CD4-positive, CD25-positive, alpha-beta regulatory T cell (primary cell): ENCODE measurements at regions not wholly inside any gene's neighbourhood (a gene's known extent, or its start where the extent isn't known, plus 50 kb on each side); places are given as distances from the start of the nearest gene placed in this dataset.

Experiments used
- ATAC-seq, 2 donors: fragments of 150-1000 bp; cut with Tn5 transposase; one replicate each; pipeline ENCODE4 v1.10.0; 2021; ENCODE audit warnings: low read depth in 2 of 2, moderate number of reproducible peaks in 2 of 2, moderate library complexity in 1 of 2
- DNase-seq, 3 donors: peaks; one replicate each; pipeline versions ENCODE4 v3.0.0 to v3.0.0-alpha.2; 2012 to 2022; ENCODE audit warnings: mixed read lengths in 1 of 3
- H3K27ac ChIP-seq: one replicate; pipeline ENCODE4 v1.7.0; 2013; ENCODE audit warnings: mild to moderate bottlenecking, low read length; ENCODE audit not compliant: insufficient read depth, poor library complexity, severe bottlenecking
- H3K27me3 ChIP-seq: one replicate; pipeline ENCODE4 v1.7.0; 2013; ENCODE audit warnings: low read length; ENCODE audit not compliant: control insufficient read depth, insufficient read depth
- H3K36me3 ChIP-seq: one replicate; pipeline ENCODE4 v1.7.0; 2013; ENCODE audit warnings: mild to moderate bottlenecking, low read length, moderate library complexity; ENCODE audit not compliant: control insufficient read depth, insufficient read depth
- H3K4me1 ChIP-seq: 2 replicates; pipeline ENCODE4 v1.7.0; 2013; ENCODE audit warnings: mild to moderate bottlenecking, low read length; ENCODE audit not compliant: insufficient read depth, control insufficient read depth, poor library complexity, severe bottlenecking
- H3K4me3 ChIP-seq: one replicate; pipeline ENCODE4 v1.7.0; 2013; ENCODE audit warnings: low read depth, mild to moderate bottlenecking, low read length, moderate library complexity
- H3K9me3 ChIP-seq, 2 experiments: 1 replicate in 1 of 2; 2 replicates in 1 of 2; pipeline ENCODE4 v1.7.0; 2013; ENCODE audit warnings: low read length in 2 of 2, mild to moderate bottlenecking in 1 of 2, moderate library complexity in 1 of 2; ENCODE audit not compliant: control insufficient read depth in 2 of 2
- H3K27ac Mint-ChIP-seq, 3 donors: one replicate each; pipeline ENCODE4 v1.8.0; 2020 to 2022; ENCODE audit warnings: mild to moderate bottlenecking in 3 of 3, mixed read lengths in 3 of 3, moderate library complexity in 2 of 3
- H3K27me3 Mint-ChIP-seq: one replicate; pipeline ENCODE4 v1.8.0; 2022; ENCODE audit warnings: mild to moderate bottlenecking, mixed read lengths
- H3K36me3 Mint-ChIP-seq: one replicate; pipeline ENCODE4 v1.8.0; 2020; ENCODE audit warnings: mixed read lengths
- H3K4me1 Mint-ChIP-seq, 4 donors: one replicate each; pipeline ENCODE4 v1.8.0; 2020 to 2022; ENCODE audit warnings: mixed read lengths in 4 of 4, mild to moderate bottlenecking in 1 of 4
- H3K4me3 Mint-ChIP-seq, 4 donors: one replicate each; pipeline ENCODE4 v1.8.0; 2020 to 2022; ENCODE audit warnings: mild to moderate bottlenecking in 4 of 4, mixed read lengths in 4 of 4, moderate library complexity in 3 of 4
- H3K9me3 Mint-ChIP-seq, 7 donors: one replicate each; pipeline ENCODE4 v1.8.0; 2020 to 2022; ENCODE audit warnings: mixed read lengths in 7 of 7, mild to moderate bottlenecking in 3 of 7, moderate library complexity in 2 of 7

DNA sequence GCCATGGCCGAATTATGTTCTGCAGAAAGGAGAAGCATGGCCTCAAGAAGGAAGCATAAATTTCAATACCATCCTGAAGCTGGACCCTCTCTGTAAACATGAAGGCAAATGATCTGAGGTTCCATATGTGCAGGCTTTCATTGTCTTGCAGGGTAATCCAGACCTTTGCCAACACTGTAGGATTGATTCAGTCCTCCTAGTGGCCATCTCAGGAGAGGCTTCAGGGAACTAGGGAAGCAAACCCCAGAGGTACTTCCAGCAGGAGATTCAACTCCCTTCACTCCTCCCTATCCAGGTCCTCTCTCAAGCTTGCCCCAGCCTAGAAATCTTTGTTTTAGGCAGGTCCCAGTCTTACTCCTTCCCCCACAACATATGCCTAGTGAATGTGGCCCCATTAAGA is 99.3 kb upstream of the HCN1 start:
- no peak overlapping the region for H3K27ac Mint-ChIP-seq
- Histone ChIP-seq H3K4me1 (no peaks in the 10 kb centered on the region), H3K36me3 (no peaks in the 10 kb centered on the region), H3K27me3 (no peaks in the 10 kb centered on the region), H3K4me3 (no peak overlapping the region), H3K27ac (no peak overlapping the region), H3K9me3 (peaks cover 4 to 10% of the 10 kb centered on the region in 2 experiments)
- no peaks in the 10 kb centered on the region for H3K4me1 Mint-ChIP-seq
- H3K36me3 Mint-ChIP-seq = no peaks in the 10 kb centered on the region
- H3K27me3 Mint-ChIP-seq = no peaks in the 10 kb centered on the region
- DNase-seq = no peak
- no peak overlapping the region for H3K4me3 Mint-ChIP-seq
- no peak for ATAC-seq
- peaks cover 0 to 25% (median 7%) of the 10 kb centered on the region in 7 donors for H3K9me3 Mint-ChIP-seq

DNA sequence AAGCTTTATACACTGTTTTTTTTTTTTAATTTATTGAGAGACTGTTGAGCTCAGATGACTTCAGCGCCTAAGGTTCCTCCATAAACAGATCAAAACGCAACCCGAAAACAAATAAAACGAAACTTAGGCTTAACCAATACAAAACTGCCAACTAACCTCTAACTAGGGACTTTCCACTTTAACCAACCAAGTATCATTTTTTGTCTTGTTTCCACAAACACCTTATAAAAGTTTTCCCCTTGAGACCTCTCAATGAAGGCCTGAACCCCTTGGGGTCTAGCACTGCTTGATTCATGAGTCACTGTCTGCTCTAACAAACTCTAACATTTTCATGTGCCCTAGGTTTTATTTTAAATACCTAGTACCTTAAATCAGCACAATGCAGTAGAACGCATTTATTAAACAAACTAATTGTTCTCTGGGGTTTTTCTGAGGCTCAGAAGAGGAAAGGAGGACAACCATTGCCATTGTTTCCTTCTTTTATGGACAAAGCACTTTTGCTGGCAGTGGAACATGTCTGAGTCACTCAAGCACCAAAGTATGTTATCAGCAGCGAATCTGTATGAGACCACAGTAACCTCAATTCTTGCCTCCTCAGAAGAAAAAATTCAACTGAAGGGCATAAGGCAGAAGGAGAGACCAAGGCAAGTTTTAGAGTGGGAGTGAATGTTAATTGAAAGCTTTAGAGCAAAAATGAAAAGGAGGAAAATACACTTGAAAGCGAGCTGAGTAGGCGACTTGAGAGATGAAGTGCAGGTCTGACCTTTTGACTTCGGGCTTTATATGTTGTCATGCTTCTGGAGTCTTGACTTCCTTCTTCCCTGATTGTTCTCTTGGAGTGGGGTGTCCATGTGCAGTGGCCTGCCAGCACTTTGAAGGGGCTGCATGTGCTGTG is 97.7 kb upstream of the HCN1 start:
- H3K4me3 ChIP-seq = no peak overlapping the region
- no peak for DNase-seq
- H3K4me1 ChIP-seq = no peaks in the 10 kb centered on the region
- no peak overlapping the region for H3K4me3 Mint-ChIP-seq
- H3K4me1 Mint-ChIP-seq = no peaks in the 10 kb centered on the region
- H3K27me3 ChIP-seq = no peaks in the 10 kb centered on the region
- no peaks in the 10 kb centered on the region for H3K27me3 Mint-ChIP-seq
- H3K36me3 ChIP-seq = no peaks in the 10 kb centered on the region
- H3K9me3 ChIP-seq = peaks cover 0 to 10% of the 10 kb centered on the region in 2 experiments
- no peaks in the 10 kb centered on the region for H3K36me3 Mint-ChIP-seq
- H3K27ac ChIP-seq = no peak overlapping the region
- no peak overlapping the region for H3K27ac Mint-ChIP-seq
- H3K9me3 Mint-ChIP-seq = peaks cover 0 to 34% (median 10%) of the 10 kb centered on the region in 7 donors
- ATAC-seq = no peak

- DNase-seq (no peak), ATAC-seq (no peak)
- H3K27me3 ChIP-seq = no peaks in the 10 kb centered on the region
- no peaks in the 10 kb centered on the region for H3K36me3 ChIP-seq
- no peaks in the 10 kb centered on the region for H3K4me1 ChIP-seq
- Mint-ChIP-seq H3K27ac (no peak overlapping the region), H3K4me1 (no peaks in the 10 kb centered on the region), H3K4me3 (no peak overlapping the region), H3K9me3 (peaks cover 0 to 37% (median 7%) of the 10 kb centered on the region in 7 donors), H3K27me3 (no peaks in the 10 kb centered on the region), H3K36me3 (no peaks in the 10 kb centered on the region)
- no peak overlapping the region for H3K27ac ChIP-seq
- peaks cover 0 to 3% of the 10 kb centered on the region in 2 experiments for H3K9me3 ChIP-seq
- no peak overlapping the region for H3K4me3 ChIP-seq
Observed at GRCh38 chr5:45779874-45780671, 83.9 kb upstream of the HCN1 start.

DNA sequence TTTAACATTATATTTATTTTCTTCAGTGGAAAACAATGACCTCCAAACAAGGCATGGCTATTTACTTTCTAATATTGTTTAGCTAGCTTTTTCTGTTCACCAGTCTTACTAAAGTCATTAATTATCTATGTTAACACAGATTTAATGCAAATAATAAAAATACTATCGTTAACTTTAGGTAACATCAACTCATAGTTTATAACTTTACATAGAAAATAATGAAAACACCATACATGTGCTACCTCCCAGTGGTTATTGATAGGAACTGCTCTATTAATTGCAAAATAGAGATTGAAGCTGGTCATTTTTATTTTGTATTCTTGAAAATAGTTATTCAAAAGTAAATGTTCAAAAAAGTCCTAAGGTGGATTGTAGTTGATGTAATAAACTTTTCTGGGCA is 78.3 kb upstream of the HCN1 start:
- Histone ChIP-seq H3K27ac (no peak overlapping the region), H3K4me3 (no peak overlapping the region), H3K36me3 (no peaks in the 10 kb centered on the region), H3K9me3 (peaks cover 0 to 3% of the 10 kb centered on the region in 2 experiments), H3K27me3 (no peaks in the 10 kb centered on the region), H3K4me1 (no peaks in the 10 kb centered on the region)
- DNase-seq (no peak), ATAC-seq (no peak)
- Mint-ChIP-seq H3K36me3 (no peaks in the 10 kb centered on the region), H3K27ac (no peak overlapping the region), H3K4me1 (no peaks in the 10 kb centered on the region), H3K4me3 (no peak overlapping the region), H3K9me3 (peaks cover 0 to 38% (median 8%) of the 10 kb centered on the region in 7 donors), H3K27me3 (no peaks in the 10 kb centered on the region)

GRCh38 chr5:45772402-45772801 is 76.2 kb upstream of the HCN1 start:
- Mint-ChIP-seq H3K4me1 (no peaks in the 10 kb centered on the region), H3K27me3 (no peaks in the 10 kb centered on the region), H3K9me3 (peaks cover 4 to 33% (median 8%) of the 10 kb centered on the region in 7 donors), H3K4me3 (no peak overlapping the region), H3K36me3 (no peaks in the 10 kb centered on the region), H3K27ac (no peak overlapping the region)
- ATAC-seq (no peak), DNase-seq (no peak)
- Histone ChIP-seq H3K4me1 (no peaks in the 10 kb centered on the region), H3K9me3 (no peaks in the 10 kb centered on the region), H3K36me3 (no peaks in the 10 kb centered on the region), H3K27ac (no peak overlapping the region), H3K4me3 (no peak overlapping the region), H3K27me3 (no peaks in the 10 kb centered on the region)

DNA sequence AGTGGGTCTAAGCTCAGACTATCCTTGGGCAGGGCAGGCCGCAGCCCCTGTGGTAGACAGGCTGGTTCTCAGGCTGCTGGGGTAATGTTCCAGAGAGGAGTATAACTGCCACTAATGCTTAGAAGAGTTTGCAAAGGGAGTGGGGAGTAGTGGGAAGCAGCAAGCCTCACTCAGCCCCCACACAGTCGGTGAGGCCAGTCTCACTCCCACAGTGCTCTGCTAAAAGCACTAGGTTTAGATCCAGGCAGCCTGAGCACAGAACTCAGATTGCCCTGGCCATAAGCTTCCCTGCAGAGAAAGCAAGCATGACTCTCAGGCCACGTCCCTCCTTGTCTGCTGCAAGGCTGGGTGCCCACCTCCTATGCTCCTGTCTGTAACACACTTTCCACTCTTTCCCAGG is 69.4 kb upstream of the HCN1 start:
- Mint-ChIP-seq H3K4me1 (no peaks in the 10 kb centered on the region), H3K27me3 (no peaks in the 10 kb centered on the region), H3K27ac (no peak overlapping the region), H3K36me3 (no peaks in the 10 kb centered on the region), H3K9me3 (peaks cover 4 to 42% (median 14%) of the 10 kb centered on the region in 7 donors), H3K4me3 (no peak overlapping the region)
- no peaks in the 10 kb centered on the region for H3K4me1 ChIP-seq
- no peaks in the 10 kb centered on the region for H3K27me3 ChIP-seq
- no peak overlapping the region for H3K4me3 ChIP-seq
- no peak overlapping the region for H3K27ac ChIP-seq
- H3K9me3 ChIP-seq = peaks cover 3 to 5% of the 10 kb centered on the region in 2 experiments
- no peaks in the 10 kb centered on the region for H3K36me3 ChIP-seq
- DNase-seq (no peak), ATAC-seq (no peak)

GRCh38 chr5:45750574-45750973 is 54.4 kb upstream of the HCN1 start:
- Mint-ChIP-seq H3K36me3 (no peaks in the 10 kb centered on the region), H3K4me1 (no peaks in the 10 kb centered on the region), H3K27ac (no peak overlapping the region), H3K27me3 (no peaks in the 10 kb centered on the region), H3K9me3 (peaks cover 0 to 43% (median 16%) of the 10 kb centered on the region in 7 donors), H3K4me3 (no peak overlapping the region)
- Histone ChIP-seq H3K4me3 (no peak overlapping the region), H3K27ac (no peak overlapping the region), H3K4me1 (no peaks in the 10 kb centered on the region), H3K9me3 (peaks cover 4 to 10% of the 10 kb centered on the region in 2 experiments), H3K27me3 (no peaks in the 10 kb centered on the region), H3K36me3 (no peaks in the 10 kb centered on the region)
- DNase-seq (no peak), ATAC-seq (no peak)
